Suprapubic skin (tissue), 4 donors: ENCODE measurements at regions not wholly inside any gene's neighbourhood (a gene's known extent, or its start where the extent isn't known, plus 50 kb on each side); places are given as distances from the start of the nearest gene placed in this dataset.
"Not testable (repeated sequence)": the region's sequence is repeated elsewhere in the genome, so short reads cannot be mapped to it uniquely, and the experiment has no call there.

Source experiments
- DNase-seq, 2 donors: peaks; one replicate each; pipeline ENCODE4 v3.0.0-alpha.2; 2019; ENCODE audit warnings: low spot score in 2 of 2
- H3K27ac ChIP-seq: fragments of 200-600 bp; sonication (generic); one replicate; pipeline ENCODE4 v1.5.1; 2019
- H3K27me3 ChIP-seq: fragments of 200-600 bp; sonication (generic); one replicate; pipeline ENCODE4 v1.5.1; 2019
- H3K36me3 ChIP-seq: fragments of 200-600 bp; sonication (generic); one replicate; pipeline ENCODE4 v1.5.1; 2019
- H3K4me1 ChIP-seq: fragments of 200-600 bp; sonication (generic); one replicate; pipeline ENCODE4 v1.5.1; 2019
- H3K4me3 ChIP-seq: fragments of 200-600 bp; sonication (generic); one replicate; pipeline ENCODE4 v1.5.1; 2019; ENCODE audit warnings: mild to moderate bottlenecking
- H3K9me3 ChIP-seq: fragments of 200-600 bp; sonication (generic); one replicate; pipeline ENCODE4 v1.5.1; 2019
- EP300 ChIP-seq: sonication (generic); formaldehyde crosslinking; IDR thresholded peaks from one replicate; pipeline ENCODE4 v1.6.1; 2017; ENCODE audit warnings: antibody characterized with exemption
- POLR2A ChIP-seq, 2 donors: fragments of 450-650 bp; IDR thresholded peaks; one replicate each; pipeline ENCODE4 v1.6.1; 2017; ENCODE audit warnings: antibody characterized with exemption in 2 of 2, mild to moderate bottlenecking in 2 of 2, moderate library complexity in 2 of 2
- POLR2AphosphoS5 ChIP-seq, 3 donors: sonication (generic); formaldehyde crosslinking; IDR thresholded peaks; one replicate each; pipeline ENCODE4 v1.6.1; 2017; ENCODE audit warnings: antibody characterized with exemption in 3 of 3
- WGBS: methylation state at CpG from one replicate; pipeline ENCODE4 v1.1.5; 2018; 5-methylcytosine and 5-hydroxymethylcytosine counted together
- TF ChIP-seq, protein P1 (sequence below), 2 donors: fragments of 200-600 bp in 1 of 2; fragments of 450-650 bp in 1 of 2; sonication (generic) in 1 of 2; IDR thresholded peaks; one replicate each; pipeline ENCODE4 v1.5.1; 2016 to 2019; ENCODE audit warnings: antibody characterized with exemption in 2 of 2, mild to moderate bottlenecking in 1 of 2, moderate library complexity in 1 of 2

DNA sequence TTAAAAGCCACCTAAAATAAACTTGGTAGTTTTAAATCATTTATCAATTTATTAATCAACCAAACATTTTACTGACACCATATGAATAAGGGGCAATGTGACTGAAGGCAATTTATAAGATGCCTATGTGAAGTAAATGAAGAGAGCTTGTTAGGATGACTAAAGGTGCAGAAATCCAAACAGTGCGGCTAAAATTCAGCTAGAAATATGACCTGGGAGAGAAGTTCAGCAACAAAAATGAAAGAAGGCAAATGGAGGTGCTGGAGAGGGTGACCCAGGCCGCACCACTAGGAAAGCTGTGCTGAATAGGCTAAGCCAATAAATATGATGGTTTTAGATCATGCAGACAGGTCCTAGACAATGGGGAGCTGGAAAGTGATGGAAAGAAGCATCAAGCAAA is 403.7 kb downstream of the BTG1 start:
- H3K4me1 ChIP-seq = no peaks in the 10 kb centered on the region
- H3K4me3 ChIP-seq = no peak overlapping the region
- no peak overlapping the region for H3K27ac ChIP-seq
- H3K36me3 ChIP-seq = no peaks in the 10 kb centered on the region
- 98% methylated on average over 2 of the region's 2 CpGs for WGBS
- no peaks in the 10 kb centered on the region for H3K9me3 ChIP-seq
- no peak for DNase-seq
- H3K27me3 ChIP-seq = no peaks in the 10 kb centered on the region
- TF ChIP-seq, protein P1, sequence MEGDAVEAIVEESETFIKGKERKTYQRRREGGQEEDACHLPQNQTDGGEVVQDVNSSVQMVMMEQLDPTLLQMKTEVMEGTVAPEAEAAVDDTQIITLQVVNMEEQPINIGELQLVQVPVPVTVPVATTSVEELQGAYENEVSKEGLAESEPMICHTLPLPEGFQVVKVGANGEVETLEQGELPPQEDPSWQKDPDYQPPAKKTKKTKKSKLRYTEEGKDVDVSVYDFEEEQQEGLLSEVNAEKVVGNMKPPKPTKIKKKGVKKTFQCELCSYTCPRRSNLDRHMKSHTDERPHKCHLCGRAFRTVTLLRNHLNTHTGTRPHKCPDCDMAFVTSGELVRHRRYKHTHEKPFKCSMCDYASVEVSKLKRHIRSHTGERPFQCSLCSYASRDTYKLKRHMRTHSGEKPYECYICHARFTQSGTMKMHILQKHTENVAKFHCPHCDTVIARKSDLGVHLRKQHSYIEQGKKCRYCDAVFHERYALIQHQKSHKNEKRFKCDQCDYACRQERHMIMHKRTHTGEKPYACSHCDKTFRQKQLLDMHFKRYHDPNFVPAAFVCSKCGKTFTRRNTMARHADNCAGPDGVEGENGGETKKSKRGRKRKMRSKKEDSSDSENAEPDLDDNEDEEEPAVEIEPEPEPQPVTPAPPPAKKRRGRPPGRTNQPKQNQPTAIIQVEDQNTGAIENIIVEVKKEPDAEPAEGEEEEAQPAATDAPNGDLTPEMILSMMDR (IDR thresholded peaks at IDR 0.05) = no peak
- TF ChIP-seq EP300 (no peak), POLR2A (IDR thresholded peaks at IDR 0.05) (no peak), POLR2AphosphoS5 (IDR thresholded peaks at IDR 0.05) (no peak)

DNA sequence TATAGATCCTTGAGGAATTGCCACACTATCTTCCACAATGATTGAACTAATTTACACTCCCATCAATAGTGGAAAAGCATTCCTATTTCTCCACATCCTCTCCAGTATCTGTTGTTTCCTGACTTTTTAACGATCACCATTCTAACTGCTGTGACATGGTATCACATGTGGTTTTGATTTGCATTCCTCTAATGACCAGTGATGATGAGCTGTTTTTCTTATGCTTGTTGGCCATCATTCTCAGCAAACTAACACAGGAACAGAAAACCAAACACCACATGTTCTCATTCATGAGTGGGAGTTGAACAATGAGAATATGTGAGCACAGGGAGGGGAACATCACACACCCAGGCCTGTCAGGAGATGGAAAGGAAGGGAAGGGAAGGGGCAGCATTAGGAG is 411.8 kb downstream of the BTG1 start:
- not testable (repeated sequence) for H3K36me3 ChIP-seq, H3K27ac ChIP-seq, H3K27me3 ChIP-seq, H3K4me3 ChIP-seq, DNase-seq, H3K4me1 ChIP-seq, H3K9me3 ChIP-seq
- WGBS = 48% methylated on average over 1 of the region's 1 CpG
- TF ChIP-seq POLR2AphosphoS5 (IDR thresholded peaks at IDR 0.05) = peak in 1 of 3 donors; percentile 7

DNA sequence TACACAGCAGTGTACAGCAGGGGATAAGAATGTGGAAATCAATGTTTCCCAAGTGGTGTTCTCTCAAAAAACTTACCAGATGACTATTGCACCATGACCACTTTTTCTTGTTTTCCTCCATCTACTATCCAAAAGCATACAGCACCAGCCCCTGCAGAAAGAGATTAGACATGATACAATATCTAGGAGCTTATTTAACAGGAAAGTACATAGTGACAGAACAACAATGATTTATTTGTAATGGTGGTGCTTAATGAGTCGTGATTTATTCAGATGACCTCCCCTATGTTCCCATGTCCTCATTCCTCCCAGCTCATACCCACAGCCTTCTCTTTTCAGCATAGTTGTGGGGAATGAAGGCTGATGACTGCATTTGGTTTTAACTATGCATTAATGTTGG is 413.6 kb downstream of the BTG1 start:
- H3K36me3 ChIP-seq = no peaks in the 10 kb centered on the region
- no peaks in the 10 kb centered on the region for H3K9me3 ChIP-seq
- 66% methylated on average over 1 of the region's 1 CpG for WGBS
- no peaks in the 10 kb centered on the region for H3K4me1 ChIP-seq
- TF ChIP-seq POLR2A (IDR thresholded peaks at IDR 0.05) = no peak
- no peak for TF ChIP-seq EP300
- no peak for TF ChIP-seq POLR2AphosphoS5 (IDR thresholded peaks at IDR 0.05)
- TF ChIP-seq, protein P1 (IDR thresholded peaks at IDR 0.05) = no peak
- no peak for DNase-seq
- H3K27ac ChIP-seq = no peak overlapping the region
- no peak overlapping the region for H3K4me3 ChIP-seq
- no peaks in the 10 kb centered on the region for H3K27me3 ChIP-seq

DNA sequence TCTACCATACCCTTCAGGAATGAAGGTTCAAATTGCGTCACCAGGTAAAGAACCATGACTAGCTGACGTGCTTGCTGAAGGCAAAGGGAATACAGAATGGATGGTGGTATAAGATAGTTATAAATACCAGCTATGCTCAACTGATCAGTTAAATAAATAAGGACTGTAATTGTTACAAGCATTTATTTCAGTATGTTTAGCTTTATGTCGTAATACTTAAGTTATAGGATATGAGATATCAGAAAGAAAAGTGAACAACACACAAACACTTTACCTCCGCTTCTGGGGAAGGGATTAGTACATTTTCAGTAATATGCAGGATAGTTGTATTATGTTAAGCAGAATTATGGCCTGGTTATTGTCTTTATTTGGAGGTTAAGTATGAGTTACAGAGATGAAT is 416.1 kb downstream of the BTG1 start:
- no peaks in the 10 kb centered on the region for H3K27me3 ChIP-seq
- H3K27ac ChIP-seq = no peak overlapping the region
- TF ChIP-seq, protein P1 (IDR thresholded peaks at IDR 0.05) = no peak
- no peak for TF ChIP-seq POLR2AphosphoS5 (IDR thresholded peaks at IDR 0.05)
- TF ChIP-seq POLR2A (IDR thresholded peaks at IDR 0.05) = no peak
- no peak for TF ChIP-seq EP300
- no peak for DNase-seq
- peaks cover 3% of the 10 kb centered on the region for H3K4me1 ChIP-seq
- no peaks in the 10 kb centered on the region for H3K36me3 ChIP-seq
- WGBS = 97% methylated on average over 4 of the region's 4 CpGs
- no peak overlapping the region for H3K4me3 ChIP-seq
- H3K9me3 ChIP-seq = no peaks in the 10 kb centered on the region

DNA sequence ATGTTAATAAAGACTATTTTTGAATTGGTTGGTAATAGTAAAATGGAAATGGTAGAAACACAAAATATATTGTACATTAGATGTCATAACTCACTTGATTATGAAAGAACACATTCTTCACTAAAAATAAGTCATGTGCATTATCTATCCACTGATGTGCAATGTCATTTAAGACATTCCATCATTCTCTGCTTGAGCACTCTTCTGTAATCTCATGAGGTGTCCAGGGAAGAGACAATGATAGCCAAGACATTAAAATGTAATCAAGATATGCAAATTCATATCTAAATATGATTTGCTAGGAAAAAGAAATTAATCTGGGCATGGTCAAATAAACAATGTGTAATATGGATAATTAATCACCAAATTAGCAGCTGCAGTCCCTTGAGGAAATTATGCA is 422.5 kb downstream of the BTG1 start:
- Histone ChIP-seq H3K9me3 (no peaks in the 10 kb centered on the region), H3K27ac (no peak overlapping the region), H3K4me3 (no peak overlapping the region), H3K27me3 (no peaks in the 10 kb centered on the region), H3K4me1 (peaks cover 5% of the 10 kb centered on the region), H3K36me3 (no peaks in the 10 kb centered on the region)
- DNase-seq = no peak
- TF ChIP-seq, protein P1 (IDR thresholded peaks at IDR 0.05) = no peak
- no peak for TF ChIP-seq EP300
- TF ChIP-seq POLR2A (IDR thresholded peaks at IDR 0.05) = no peak
- no peak for TF ChIP-seq POLR2AphosphoS5 (IDR thresholded peaks at IDR 0.05)

DNA sequence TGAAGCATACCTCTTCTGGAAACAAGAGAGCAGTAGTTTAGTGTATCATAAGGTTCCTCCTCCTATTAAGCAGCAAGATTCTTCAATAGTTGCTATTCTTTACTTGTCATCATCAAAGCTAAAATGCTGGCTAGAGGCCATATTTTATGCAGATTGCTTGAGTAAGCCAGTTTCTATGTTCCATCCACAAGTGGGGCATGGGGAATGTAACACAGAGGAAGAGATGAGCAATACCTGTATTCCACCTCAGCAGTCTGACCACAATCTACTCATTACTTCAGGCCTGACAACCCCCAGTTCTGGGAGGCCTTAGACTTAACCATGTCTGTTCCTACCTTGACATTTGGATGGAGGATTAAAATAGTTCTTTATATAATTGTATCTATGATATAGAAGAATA is 423.6 kb downstream of the BTG1 start:
- no peak for TF ChIP-seq POLR2AphosphoS5 (IDR thresholded peaks at IDR 0.05)
- TF ChIP-seq POLR2A (IDR thresholded peaks at IDR 0.05) = no peak
- TF ChIP-seq, protein P1 (IDR thresholded peaks at IDR 0.05) = no peak
- no peak for TF ChIP-seq EP300
- DNase-seq = no peak
- no peak overlapping the region for H3K27ac ChIP-seq
- H3K4me3 ChIP-seq = no peak overlapping the region
- peaks cover 5% of the 10 kb centered on the region for H3K4me1 ChIP-seq
- no peaks in the 10 kb centered on the region for H3K27me3 ChIP-seq
- no peaks in the 10 kb centered on the region for H3K9me3 ChIP-seq
- no peaks in the 10 kb centered on the region for H3K36me3 ChIP-seq
